ENCODE measurements at regions not wholly inside any gene's neighbourhood (a gene's known extent, or its start where the extent isn't known, plus 50 kb on each side); places are given as distances from the start of the nearest gene placed in this dataset.

GRCh38 chr14:83384253-83384652 lies 1850.6 kb upstream of the SEL1L start:
- no peak for DNase-seq

- no peak for DNase-seq
Observed at GRCh38 chr14:83395321-83395720, 1861.7 kb upstream of the SEL1L start.

DNA sequence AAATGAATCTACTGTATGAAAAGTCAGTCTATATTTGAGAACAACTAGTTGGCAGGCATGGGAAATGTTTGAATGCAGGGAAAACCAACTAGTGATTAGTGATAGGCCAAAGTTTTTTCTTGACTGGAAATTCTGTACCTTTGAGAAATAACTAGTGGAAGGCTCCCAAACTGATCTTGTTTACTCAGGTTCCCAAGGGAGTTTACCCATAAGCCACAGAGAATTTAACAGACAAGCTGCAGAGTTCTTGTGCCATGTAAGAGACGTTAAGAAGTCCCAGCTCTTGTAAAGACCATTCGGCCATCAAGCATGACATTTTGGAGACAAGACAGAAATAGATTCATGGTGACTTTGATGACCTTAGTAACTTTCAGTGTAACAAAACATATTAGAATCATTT lies 1882.8 kb upstream of the SEL1L start:
- no peak for DNase-seq

GRCh38 chr14:83419420-83419819 lies 1885.8 kb upstream of the SEL1L start:
- no peak for DNase-seq

DNA sequence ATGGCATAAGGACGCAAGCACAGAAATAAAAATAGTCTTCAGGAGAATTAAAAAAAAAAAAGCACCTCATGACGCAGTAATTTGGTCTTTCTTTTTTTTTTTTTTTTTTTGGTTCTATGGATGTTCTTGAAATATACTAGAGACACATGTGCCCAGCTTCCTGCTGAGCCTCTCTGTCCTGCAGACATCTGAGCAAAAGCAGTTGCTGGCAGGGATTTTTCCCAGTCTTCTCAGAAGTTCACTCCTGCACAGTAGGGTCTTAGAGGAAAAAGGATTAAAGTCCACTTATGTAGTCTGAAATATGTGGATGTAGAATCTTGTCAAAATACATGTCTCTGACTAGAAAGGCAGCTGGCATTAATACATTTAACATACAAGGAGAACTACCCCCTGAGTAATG lies 1888.1 kb upstream of the SEL1L start:
- DNase-seq, result no peak

DNA sequence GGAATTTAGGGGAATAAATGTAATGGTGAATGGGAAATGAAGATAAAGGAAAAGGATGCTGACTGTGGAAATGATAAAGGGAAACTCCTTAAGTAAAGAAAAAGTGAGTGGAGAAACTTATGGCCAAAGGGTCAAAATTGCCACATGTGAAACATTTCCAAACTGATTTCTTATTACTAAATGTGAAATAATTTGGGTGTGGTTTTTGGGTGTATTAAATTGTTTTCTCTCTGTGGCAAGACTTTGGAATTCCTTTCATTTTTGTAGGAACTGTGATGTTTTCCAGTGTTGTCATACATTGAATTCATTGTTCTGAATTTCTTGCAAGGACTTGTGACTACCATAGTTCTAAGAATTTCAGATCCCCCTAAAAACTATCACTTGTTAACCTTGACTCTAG lies 1891.5 kb upstream of the SEL1L start:
- no peak for DNase-seq

- no peak for DNase-seq
Observed at GRCh38 chr14:83425706-83426105, 1892.1 kb upstream of the SEL1L start.

- no peak for DNase-seq
Observed at GRCh38 chr14:83433618-83434017, 1900.0 kb upstream of the SEL1L start.

- DNase-seq, result no peak
Observed at GRCh38 chr14:83441801-83442200, 1908.1 kb upstream of the SEL1L start.

DNA sequence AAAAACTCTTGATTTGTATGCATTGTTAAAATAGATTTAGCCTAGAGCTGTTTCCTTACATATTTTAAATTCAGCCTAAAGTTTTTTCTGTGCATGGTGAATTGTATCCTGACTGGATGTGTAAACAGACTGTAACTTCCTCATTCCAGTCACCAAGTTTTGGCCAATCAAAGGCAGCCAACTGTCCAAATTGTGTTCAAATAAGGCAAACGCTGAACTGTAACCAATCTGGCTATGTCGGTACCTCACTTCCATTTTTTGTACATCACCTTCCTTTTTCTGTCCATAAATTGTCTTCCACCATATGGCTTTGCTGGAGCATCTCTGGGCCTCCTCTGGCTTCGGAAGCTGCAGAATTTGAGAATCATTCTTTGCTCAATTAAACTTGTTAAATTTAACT lies 1921.9 kb upstream of the SEL1L start:
- DNase-seq, result no peak

- DNase-seq, result no peak
Observed at GRCh38 chr14:83461521-83461920, 1927.9 kb upstream of the SEL1L start.

DNA sequence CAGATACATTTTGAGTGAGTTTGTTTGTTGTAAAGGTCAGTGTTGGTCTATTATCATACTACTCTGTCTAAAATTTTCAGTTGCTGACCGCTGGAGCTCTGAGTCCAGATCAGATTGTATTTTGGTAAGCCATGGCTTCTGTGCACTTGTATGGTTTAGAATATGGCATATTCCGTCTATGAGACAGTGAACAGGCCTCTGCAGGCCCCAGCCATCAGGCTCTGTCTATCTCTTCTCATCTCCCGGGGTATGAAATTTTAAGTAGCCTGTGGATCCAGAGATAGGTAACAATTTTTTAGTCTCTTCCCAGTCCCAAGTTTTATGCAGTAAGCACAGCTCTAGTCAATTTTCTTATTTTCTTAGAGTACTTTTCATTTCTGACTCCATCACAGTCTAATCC lies 1929.1 kb upstream of the SEL1L start:
- no peak for DNase-seq

DNA sequence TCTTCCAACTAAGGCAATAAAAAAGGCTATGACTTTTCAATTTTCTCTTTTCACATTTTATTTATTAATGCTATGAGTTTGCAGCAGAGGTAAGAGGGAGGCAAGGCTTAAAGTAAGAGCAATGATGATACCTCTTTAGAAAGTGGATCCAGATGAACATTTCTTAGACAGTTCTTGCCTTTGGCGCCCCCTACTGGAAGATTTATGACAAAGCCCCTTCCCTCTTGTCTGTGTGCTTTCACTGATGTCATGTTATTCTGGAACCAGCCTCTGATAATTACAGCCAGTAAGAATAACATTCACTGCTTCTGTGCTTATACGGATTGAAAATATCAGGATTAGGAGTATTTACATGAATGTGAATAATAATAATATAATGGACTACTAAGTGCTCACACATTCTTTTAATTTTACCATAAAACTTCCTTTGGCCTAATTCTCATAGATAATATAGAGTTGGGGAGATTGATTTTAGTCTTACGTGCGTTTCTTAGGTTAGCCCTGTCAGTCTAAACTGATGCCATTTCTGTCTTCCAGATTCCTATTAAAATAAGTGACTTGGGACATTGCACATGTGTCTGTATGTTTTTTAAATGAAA lies 1929.9 kb upstream of the SEL1L start:
- no peak for DNase-seq

GRCh38 chr14:83467811-83468210 lies 1934.2 kb upstream of the SEL1L start:
- DNase-seq, result no peak

DNA sequence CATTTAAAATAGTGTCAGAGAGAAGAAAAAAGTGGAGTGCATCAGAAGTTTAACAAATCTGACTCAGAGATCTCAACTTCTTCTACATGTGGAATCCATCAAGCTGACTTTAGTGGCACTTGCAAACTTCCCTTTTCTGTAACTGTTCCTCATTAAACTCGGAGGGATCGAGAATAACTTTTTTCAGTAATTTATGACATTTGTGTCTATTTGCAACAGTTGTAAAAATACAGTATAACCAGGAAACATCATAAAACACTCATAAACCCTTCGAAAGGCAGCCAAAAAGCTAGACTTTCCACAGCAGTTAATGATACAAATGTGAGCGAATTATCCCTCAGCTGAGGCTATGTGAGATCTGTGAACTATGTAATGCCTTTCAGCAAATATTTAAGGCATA lies 1936.8 kb upstream of the SEL1L start:
- DNase-seq, result no peak

DNA sequence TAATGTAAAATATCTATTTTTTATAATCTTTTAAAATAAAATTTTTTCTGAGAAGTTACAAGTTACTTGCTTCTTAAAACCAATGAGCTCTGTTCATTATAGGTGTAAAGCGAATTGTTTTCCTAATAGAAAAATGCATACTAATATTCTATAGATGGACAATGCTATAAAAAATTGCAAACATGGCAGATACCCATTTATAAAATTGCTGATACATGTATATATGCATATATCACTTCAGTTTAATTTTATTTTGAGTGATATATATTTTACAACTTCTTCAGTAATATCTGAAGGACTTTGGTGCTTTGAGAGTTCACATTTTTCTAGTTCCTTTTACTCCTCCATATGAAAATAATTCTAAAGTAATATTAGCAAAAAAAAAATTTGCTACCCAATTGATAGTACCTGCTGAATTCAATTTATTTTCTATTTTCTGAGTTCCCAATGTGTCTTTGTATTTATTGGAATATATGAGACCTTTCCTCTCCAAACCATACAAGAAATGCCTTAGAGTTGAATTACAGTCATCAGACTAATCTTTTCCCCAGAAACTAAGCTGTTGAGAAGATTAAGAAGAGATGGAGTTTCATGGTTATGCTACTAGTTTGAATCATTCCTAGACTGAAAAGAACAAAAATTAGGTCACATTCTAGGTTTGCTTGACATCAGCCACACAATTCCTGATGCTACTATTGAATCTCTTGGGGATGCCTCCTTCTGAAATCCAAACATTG lies 1937.5 kb upstream of the SEL1L start:
- DNase-seq, result no peak

- no peak for DNase-seq
Observed at GRCh38 chr14:83473416-83474235, 1940.0 kb upstream of the SEL1L start.

DNA sequence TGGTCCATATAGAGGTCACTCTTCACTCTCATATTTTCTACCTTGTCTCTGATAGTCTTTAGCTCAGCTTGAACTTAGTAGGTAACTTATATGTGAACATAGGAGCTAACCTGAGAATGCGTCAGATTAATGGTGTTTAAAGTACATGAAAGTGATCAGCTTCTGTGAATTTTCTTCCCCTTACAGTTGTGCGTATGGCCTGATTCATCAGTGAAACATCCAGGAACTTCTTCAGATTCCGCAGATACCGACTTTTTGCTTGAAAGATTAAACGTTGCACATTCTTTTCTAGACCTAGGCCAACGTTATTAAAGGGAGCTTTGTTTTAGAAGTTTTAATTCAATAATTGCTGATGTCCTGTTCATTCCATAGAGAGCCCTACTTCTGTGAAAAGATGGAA lies 1945.1 kb upstream of the SEL1L start:
- DNase-seq, result no peak

DNA sequence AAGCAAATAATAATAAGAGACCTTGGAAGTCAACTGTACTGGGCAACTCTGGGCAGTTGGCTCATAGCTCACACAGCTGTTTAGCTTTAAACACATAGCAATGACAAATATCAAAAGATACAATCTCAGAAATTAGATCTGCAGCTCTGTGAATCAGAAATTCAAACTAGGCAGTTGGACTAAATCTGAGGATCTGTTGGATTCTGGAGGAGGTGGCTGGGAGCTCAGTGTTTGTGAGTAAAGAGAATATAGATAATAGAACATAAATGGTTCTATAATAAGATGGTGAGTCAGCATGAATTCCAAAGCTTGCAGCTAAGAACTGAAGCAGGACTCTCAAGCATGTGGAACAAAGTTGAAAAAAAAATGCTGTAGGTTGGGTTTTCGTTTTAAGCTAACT lies 1949.4 kb upstream of the SEL1L start:
- DNase-seq, result no peak

GRCh38 chr14:83485591-83485990 lies 1951.9 kb upstream of the SEL1L start:
- DNase-seq, result no peak

DNA sequence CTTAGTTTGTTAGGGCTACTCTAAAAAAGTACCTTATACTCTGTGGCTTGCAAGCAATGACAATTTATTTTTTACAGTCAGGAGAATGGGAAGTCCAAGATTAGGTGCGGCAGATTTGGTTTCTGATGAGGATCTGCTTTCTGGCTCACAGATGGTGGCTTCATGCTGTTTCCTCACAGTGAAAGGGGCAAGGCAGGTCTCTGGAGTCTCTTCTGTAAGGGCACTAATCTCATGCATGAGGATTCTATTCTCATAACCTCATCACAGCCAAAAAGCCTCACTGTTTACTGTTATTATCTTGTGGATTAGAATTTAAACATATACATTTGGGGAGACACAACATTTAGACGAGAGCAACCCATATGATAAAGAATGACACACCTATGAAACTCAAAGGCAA lies 1957.4 kb upstream of the SEL1L start:
- DNase-seq, result no peak

DNA sequence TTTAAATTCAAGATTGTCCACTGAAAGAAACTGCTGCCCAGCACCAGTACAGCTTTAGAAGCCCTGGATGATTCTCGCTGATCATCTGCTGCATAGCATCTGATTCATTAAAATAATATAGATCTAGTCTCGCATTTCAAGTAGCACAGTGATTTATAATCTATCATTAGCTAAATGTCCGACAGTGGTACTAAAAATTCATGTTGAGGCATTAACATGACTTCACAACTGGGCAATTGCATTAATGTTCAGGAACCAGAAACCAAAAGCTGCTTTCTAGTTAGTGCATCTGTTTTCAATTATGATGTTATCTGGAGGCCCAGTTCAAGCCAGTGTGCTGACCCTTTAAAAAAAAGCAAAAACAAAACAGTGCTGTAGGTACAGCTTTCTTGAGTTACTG lies 1987.2 kb upstream of the SEL1L start:
- DNase-seq, result no peak

DNA sequence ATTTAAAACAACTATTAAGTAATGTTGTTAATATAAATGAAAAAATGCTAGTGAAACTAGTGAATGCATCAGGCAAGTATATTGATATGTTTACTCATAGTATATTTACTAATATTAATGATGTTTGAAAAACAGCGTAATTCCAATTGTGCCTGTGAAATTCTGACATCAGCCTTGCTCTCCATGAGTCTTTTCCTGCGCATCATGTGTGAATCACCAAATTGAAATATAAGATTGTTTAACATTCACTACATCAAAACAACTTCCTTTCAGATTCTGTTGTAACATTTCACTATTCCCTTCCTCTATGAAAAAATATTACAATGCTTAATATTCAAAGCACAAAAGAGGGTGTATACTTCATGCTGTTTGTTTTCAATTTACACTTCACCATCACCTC lies 1995.9 kb upstream of the SEL1L start:
- DNase-seq, result no peak

- no peak for DNase-seq
Observed at GRCh38 chr14:83533734-83534133, 1996.2 kb upstream of the FLRT2 start.
